Stimulated activated CD4-positive, alpha-beta T cell treated with anti-CD3 and anti-CD28 coated beads, Interleukin-1b, Interleukin-23, amount 100 ng/mL, for 1 hour (primary cell): ENCODE measurements at regions not wholly inside any gene's neighbourhood (a gene's known extent, or its start where the extent isn't known, plus 50 kb on each side); places are given as distances from the start of the nearest gene placed in this dataset.

Experiments used
- DNase-seq, 2 donors: peaks; one replicate each; pipeline ENCODE4 v3.0.0-alpha.2; 2020; ENCODE audit warnings: low read depth in 2 of 2

DNA sequence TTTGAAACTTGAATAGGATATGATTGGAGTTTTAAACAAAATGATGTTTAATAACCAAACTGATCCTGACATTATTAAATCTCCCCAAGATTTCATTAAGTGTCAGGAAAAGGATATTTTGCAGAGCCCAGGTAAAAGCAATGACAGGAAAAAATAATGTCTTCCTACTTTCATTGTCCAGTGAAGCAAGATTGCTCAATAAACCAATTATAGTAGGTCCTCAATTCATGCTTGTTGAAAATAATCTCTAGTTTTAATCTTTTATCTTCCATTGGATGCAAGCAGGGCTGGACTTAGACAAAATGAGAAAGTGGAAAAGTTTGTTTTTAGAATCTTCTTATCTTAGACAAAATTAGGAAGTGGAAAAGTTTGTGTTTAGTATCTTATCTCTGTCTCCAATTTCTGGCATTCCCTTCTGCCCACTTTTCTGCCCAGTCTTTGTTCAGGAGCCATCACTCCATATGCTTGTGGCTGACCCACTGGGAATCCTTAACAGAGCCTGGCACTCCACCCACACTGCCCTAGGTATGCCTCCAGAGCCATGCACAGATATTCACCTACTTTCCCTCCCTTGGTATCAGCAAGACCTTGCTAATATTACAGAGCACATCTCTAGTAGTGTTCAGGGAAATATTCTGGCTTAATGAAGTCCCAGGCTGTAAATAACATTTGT, 57.0 kb upstream of the CARMIL1 start:
- DNase-seq = no peak

DNA sequence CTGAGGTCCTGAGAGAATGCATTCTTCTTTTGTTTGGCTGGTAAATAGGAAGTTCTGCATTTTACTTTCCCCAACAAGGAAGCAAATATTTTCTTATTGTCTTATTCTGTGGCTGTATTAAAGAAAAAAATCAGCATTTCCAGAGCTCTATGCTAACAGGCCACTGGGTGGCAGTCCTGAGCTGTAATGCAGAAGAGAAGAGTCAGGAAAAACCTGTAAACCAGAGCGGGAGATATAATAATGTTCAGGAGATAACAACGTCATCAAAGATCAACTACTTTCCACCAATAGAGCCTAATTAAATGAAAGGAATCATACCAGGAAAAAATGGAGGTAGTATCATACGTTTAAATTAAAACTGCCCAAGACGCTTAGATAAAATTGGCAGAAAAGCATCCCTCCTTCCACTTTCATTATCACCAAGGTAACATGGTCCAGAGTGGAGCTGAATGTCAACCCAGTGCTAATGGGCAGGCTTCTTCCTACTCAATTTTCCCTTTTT, 55.6 kb upstream of the CARMIL1 start:
- DNase-seq = peak; percentile 12 to 49

DNA sequence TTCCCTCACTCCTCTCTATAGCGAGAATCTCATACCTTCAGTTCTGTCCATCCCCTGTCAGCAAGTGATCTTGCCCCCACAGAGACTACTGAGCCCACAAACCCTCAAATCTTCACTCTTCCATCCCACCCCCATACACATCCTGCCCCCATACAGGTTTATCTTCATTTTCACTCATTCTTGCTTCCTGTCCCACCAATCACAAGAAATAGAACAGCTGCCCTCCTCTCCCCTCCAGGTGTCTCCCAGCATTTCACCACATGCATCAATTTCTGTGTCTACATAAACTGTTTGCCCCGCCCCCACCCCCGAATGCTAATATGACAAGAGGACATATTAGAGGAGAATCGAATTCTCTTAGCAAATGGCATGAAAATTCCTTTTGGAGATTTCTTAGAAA, 54.9 kb upstream of the CARMIL1 start:
- DNase-seq = no peak

DNA sequence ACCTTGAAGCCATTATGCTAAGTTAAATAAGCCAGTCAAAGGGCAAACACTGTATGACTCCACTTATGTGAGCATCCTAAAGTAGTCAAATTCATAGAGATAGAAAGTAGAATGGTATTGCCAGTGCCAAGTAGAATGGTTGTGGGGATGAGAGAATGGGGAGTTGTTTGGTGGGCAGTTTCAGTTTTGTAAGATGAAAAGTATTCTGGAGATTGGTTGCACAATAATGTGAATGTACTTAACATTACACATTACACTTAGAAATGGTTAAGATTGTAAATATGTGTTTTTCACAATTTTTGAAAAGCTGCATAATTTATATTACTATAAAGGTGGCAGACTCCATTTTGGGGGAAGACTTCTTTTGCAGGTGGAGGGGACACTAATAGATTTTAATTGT, 51.3 kb upstream of the CARMIL1 start:
- DNase-seq = no peak
